Small intestine (tissue), 7 donors: ENCODE measurements at regions not wholly inside any gene's neighbourhood (a gene's known extent, or its start where the extent isn't known, plus 50 kb on each side); places are given as distances from the start of the nearest gene placed in this dataset.

ENCODE experiments used
- DNase-seq, 2 donors: peaks; one replicate each; pipeline versions ENCODE4 v3.0.0 to v3.0.0-alpha.2; 2013
- FAIRE-seq: peaks from 2 replicates; lab custom pipeline; 2012; peaks lifted over from hg19 to GRCh38; lab: Jason Lieb, UNC
- H3K27ac ChIP-seq, 3 donors: one replicate each; pipeline ENCODE4 v1.5.1; 2013; ENCODE audit warnings: low read length in 2 of 3, mild to moderate bottlenecking in 2 of 3, control low read depth in 1 of 3, inconsistent platforms in 1 of 3, low read depth in 1 of 3, moderate library complexity in 1 of 3
- H3K27me3 ChIP-seq, 3 donors: one replicate each; pipeline ENCODE4 v1.6.1; 2013; ENCODE audit warnings: low read length in 3 of 3, inconsistent platforms in 1 of 3; ENCODE audit not compliant: control insufficient read depth in 3 of 3, insufficient read depth in 3 of 3
- H3K36me3 ChIP-seq, 3 donors: one replicate each; pipeline ENCODE4 v1.6.1; 2013; ENCODE audit warnings: low read length in 3 of 3, inconsistent platforms in 1 of 3, low read depth in 1 of 3, mild to moderate bottlenecking in 1 of 3, moderate library complexity in 1 of 3; ENCODE audit not compliant: control insufficient read depth in 3 of 3, insufficient read depth in 2 of 3
- H3K4me1 ChIP-seq, 3 donors: one replicate each; pipeline ENCODE4 v1.6.1; 2013; ENCODE audit warnings: low read length in 2 of 3, inconsistent platforms in 1 of 3, low read depth in 1 of 3, mild to moderate bottlenecking in 1 of 3, moderate library complexity in 1 of 3; ENCODE audit not compliant: control insufficient read depth in 3 of 3, insufficient read depth in 2 of 3
- H3K4me3 ChIP-seq, 3 donors: one replicate each; pipeline ENCODE4 v1.5.1; 2013; ENCODE audit warnings: low read length in 3 of 3, control low read depth in 1 of 3, inconsistent platforms in 1 of 3, low read depth in 1 of 3, mild to moderate bottlenecking in 1 of 3, moderate library complexity in 1 of 3
- H3K9me3 ChIP-seq, 2 donors: one replicate each; pipeline ENCODE4 v1.6.1; 2013; ENCODE audit warnings: low read depth in 1 of 2, low read length in 1 of 2; ENCODE audit not compliant: control insufficient read depth in 2 of 2, insufficient read depth in 1 of 2
- WGBS, 3 donors: extraction: QIAGEN DNeasy Blood & Tissue Kit; methylation state at CpG; one replicate each; pipeline ENCODE4 v1.1.7; 2013; 5-methylcytosine and 5-hydroxymethylcytosine counted together
- donor health status: healthy with polysubstance abuse.
- donor health status: control.
- donor health status: control.
- donor health status: Bipolar disorder and iron deficiency.
- donor health status: healthy.

DNA sequence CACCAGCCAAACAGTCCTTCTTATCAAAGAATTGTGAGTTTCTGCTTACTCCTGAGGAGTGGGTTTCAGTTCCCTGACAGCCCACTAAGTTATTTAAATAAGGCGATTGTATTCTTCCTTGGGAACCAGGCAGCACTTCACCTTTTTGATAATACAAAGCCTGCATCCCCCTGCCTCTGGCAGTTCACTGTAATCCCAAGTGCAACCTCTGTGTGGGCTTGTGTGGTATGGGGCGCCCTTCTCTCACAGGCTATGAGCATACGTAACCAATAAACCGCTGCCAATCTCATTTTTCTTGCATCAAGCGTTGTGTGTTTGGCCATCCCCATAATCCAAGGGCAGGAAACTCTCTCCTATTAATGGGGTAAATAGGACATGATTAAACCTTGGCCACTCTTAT is 1025.6 kb downstream of the NSUN3 start:
- H3K4me3 ChIP-seq = no peak overlapping the region
- no peak overlapping the region for H3K27ac ChIP-seq
- FAIRE-seq = no peak
- DNase-seq = no peak
- H3K4me1 ChIP-seq = no peaks in the 10 kb centered on the region
- no peaks in the 10 kb centered on the region for H3K9me3 ChIP-seq
- H3K27me3 ChIP-seq = no peaks in the 10 kb centered on the region
- no peaks in the 10 kb centered on the region for H3K36me3 ChIP-seq
- 82 to 85% (median 83%) methylated on average over 5 of the region's 5 CpGs for WGBS, 3 donors

DNA sequence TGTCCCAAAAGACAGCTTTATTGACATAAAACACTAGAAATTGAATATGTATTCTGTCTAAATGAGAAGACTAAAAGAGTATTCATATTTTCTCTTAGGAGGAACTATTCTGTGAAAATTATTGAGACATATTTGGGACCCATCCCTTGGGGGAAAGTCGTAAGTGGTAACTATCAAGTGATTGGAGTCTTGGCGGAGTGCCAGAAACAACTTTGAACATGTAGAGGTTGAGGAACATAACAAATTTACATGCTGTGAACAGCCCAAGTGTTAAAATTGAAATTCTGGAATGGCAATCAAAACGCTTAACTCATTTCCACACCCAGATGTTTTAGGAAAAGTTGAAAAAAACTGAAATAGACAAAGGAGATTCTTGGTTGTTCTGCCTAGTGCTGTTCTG is 1034.6 kb downstream of the NSUN3 start:
- DNase-seq (no peak), FAIRE-seq (no peak)
- H3K9me3 ChIP-seq = no peaks in the 10 kb centered on the region
- 63 to 73% (median 66%) methylated on average over 3 of the region's 3 CpGs for WGBS, 3 donors
- H3K27me3 ChIP-seq = no peaks in the 10 kb centered on the region
- H3K4me1 ChIP-seq = no peaks in the 10 kb centered on the region
- H3K4me3 ChIP-seq = no peak overlapping the region
- no peaks in the 10 kb centered on the region for H3K36me3 ChIP-seq
- no peak overlapping the region for H3K27ac ChIP-seq

DNA sequence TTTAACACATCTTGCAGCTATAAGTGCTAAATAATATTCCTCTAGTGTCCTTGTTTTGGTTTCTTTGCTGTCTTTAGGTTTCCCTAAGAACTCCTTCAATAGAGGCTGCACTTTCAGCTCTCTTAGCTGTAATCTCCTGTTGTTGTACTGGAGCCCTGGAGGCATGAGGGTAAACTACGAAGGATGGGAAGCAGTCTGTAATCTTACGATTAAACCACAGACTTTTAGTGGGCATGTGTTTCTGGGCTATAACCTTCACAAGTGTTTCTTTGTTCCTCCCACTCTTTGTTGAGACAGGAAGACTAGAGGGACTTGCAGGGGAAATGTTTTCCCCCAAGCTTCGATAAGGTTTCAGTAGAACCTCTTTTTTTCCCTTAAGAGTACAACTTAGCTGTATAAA is 1058.1 kb downstream of the NSUN3 start:
- no peak overlapping the region for H3K4me3 ChIP-seq
- H3K27ac ChIP-seq = no peak overlapping the region
- FAIRE-seq (no peak), DNase-seq (no peak)
- no peaks in the 10 kb centered on the region for H3K4me1 ChIP-seq
- WGBS, 3 donors = 59 to 80% (median 66%) methylated on average over 3 of the region's 3 CpGs
- no peaks in the 10 kb centered on the region for H3K9me3 ChIP-seq
- no peaks in the 10 kb centered on the region for H3K27me3 ChIP-seq
- H3K36me3 ChIP-seq = no peaks in the 10 kb centered on the region

DNA sequence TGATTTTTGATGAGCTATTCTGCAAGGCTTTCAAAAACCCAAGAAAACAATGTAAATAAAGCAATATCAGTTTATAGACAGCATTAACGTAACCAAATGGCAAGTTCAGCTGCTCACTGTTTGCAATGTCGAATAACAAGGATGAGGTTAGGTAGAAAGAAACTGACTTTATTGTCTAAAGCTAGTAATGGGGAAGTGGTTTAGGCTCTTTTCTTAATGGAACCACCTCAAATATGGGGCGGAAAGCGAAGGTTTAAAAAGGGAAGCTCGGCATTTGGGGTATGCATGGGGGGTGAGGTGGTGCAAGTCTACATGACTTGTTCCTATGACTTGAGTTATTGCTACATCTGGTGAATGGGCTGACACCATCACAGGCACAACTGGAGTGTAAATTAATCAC is 1060.2 kb downstream of the NSUN3 start:
- no peak overlapping the region for H3K27ac ChIP-seq
- DNase-seq (no peak), FAIRE-seq (no peak)
- no peaks in the 10 kb centered on the region for H3K27me3 ChIP-seq
- no peaks in the 10 kb centered on the region for H3K36me3 ChIP-seq
- 69 to 85% (median 70%) methylated on average over 5 of the region's 5 CpGs for WGBS, 3 donors
- no peaks in the 10 kb centered on the region for H3K4me1 ChIP-seq
- no peaks in the 10 kb centered on the region for H3K9me3 ChIP-seq
- no peak overlapping the region for H3K4me3 ChIP-seq

DNA sequence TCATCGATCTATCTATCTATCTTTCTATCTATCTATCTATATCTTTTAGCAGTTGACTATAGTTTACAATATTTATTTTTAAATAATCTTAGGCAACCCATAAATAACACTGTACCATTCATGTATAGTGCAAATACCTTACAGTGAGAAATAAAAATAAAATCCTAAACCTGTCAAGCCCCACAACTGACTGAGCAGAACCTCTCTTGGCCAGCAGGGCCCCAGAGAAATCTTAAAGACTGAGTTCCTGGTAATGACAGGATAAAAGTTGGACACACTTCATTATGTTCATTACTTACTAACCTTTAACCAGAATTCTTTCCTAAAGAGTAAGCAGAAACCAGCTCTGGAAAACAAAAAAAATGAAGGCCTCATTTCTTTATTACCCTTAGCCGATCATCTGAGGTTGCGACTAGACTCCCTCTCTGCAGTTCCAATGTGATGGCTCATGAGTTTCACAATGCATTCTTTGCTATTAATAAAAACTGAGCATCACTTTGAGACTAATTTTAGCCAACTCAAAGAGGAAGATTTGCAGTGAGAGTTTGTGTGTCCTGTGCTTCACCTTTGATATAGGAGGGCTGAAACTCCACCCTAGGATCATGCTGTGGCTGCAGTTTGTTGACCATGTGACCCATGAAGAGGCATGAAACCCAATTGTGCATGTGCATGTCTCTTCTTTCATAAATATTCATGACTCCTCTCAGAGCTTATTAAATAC is 1072.0 kb downstream of the NSUN3 start:
- Histone ChIP-seq H3K9me3 (no peaks in the 10 kb centered on the region), H3K4me3 (no peak overlapping the region), H3K4me1 (no peaks in the 10 kb centered on the region), H3K27me3 (no peaks in the 10 kb centered on the region), H3K27ac (no peak overlapping the region), H3K36me3 (no peaks in the 10 kb centered on the region)
- DNase-seq (no peak), FAIRE-seq (no peak)
- WGBS, 3 donors = 86 to 88% (median 88%) methylated on average over 3 of the region's 3 CpGs

DNA sequence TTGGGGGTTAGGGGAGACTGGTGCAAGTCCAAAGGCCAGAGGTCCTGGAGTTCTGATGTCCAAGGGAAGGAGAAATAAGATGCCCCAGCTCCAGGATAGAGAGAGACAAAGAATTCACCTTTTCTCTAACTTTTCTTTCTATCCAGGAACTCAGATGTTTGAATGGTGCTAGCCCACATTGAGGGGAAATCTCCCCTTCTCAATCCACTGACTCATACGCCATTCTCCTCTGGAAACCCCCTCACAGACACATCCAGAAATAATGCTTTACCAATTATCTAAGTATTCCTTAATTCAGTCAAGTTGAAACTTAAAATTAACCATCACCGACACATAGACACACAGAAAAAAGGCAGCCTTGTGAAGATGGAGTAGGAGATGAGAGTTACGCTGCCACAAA is 1085.2 kb downstream of the NSUN3 start:
- H3K36me3 ChIP-seq = no peaks in the 10 kb centered on the region
- H3K27ac ChIP-seq = no peak overlapping the region
- no peaks in the 10 kb centered on the region for H3K4me1 ChIP-seq
- H3K27me3 ChIP-seq = no peaks in the 10 kb centered on the region
- 90 to 91% (median 91%) methylated on average over 3 of the region's 3 CpGs for WGBS, 3 donors
- FAIRE-seq (no peak), DNase-seq (no peak)
- no peak overlapping the region for H3K4me3 ChIP-seq
- H3K9me3 ChIP-seq = no peaks in the 10 kb centered on the region

DNA sequence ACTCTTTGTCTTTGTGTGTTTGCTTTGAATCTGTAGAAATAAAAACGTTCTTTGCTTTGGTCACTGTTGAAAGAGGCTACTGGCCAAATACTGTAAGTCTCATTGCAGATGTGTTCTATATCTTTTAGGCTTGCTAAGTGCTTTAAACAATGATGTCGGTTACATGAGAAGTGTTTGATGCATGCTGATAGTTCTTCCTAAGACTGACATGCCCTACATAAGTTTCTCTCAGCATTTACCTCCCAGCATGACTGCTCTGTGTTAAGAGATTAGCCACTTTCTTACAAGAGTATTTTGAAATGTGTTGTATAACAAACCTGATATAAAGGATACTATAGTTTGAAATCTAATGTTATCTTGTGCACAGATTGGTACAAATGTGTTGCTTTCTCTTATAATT is 1088.7 kb downstream of the NSUN3 start:
- WGBS, 3 donors = 32 to 45% (median 35%) methylated on average over 2 of the region's 2 CpGs

DNA sequence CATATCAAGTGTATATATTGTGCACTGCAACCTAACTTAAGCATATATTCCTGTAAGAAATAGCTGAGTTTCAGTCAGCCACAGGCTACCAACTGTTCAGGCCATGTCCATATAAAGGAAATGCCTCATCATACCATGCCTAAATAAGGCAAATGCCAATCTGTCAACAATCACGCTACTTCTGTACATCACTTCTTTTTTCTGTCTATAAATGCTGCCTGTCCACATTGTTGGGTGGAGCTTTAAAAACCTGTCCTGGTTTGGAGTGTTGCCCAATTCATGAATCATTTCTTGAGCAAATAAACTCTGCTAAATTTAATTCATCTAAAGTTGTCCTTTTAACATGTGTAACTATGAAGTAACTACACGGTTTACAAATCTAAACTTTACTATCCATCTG is 1091.9 kb downstream of the NSUN3 start:
- 53 to 59% (median 55%) methylated on average over 2 of the region's 2 CpGs for WGBS, 3 donors
- Histone ChIP-seq H3K27ac (no peak overlapping the region), H3K4me3 (no peak overlapping the region), H3K4me1 (no peaks in the 10 kb centered on the region), H3K36me3 (no peaks in the 10 kb centered on the region), H3K9me3 (peaks cover 0 to 6% of the 10 kb centered on the region in 2 donors), H3K27me3 (no peaks in the 10 kb centered on the region)
- DNase-seq (no peak), FAIRE-seq (no peak)

More for the DNA sequence above, 1088.7 kb downstream of the NSUN3 start:
- no peak for FAIRE-seq
- Histone ChIP-seq H3K4me1 (no peaks in the 10 kb centered on the region), H3K4me3 (no peak overlapping the region), H3K36me3 (no peaks in the 10 kb centered on the region), H3K9me3 (peaks cover 0 to 4% of the 10 kb centered on the region in 2 donors), H3K27ac (no peak overlapping the region), H3K27me3 (no peaks in the 10 kb centered on the region)
- DNase-seq = no peak

DNA sequence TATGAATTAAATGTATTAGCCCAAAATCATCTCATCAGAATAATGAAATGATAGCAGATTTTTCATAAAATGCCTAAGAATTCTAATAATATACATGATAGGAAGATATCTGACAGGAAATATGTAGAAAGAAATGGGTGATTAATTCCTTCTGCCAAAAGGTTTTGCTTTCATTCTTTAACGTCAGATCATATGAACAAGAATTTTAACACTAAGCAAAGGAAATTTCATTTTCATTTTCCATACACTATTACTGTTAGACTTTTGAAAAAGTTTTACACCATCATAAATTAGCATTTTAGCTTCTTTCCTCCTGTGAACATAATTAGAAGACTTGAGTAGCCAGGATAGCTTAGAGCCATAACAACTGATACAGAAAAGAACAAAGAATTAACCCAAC is 1099.9 kb downstream of the NSUN3 start:
- Histone ChIP-seq H3K9me3 (no peaks in the 10 kb centered on the region), H3K4me1 (no peaks in the 10 kb centered on the region), H3K27me3 (no peaks in the 10 kb centered on the region), H3K27ac (no peak overlapping the region), H3K36me3 (no peaks in the 10 kb centered on the region), H3K4me3 (no peak overlapping the region)
- FAIRE-seq (no peak), DNase-seq (no peak)
- 3 to 39% (median 23%) methylated on average over 1 of the region's 1 CpG for WGBS, 3 donors
